T-helper 1 cell (primary cell): ENCODE measurements at regions not wholly inside any gene's neighbourhood (a gene's known extent, or its start where the extent isn't known, plus 50 kb on each side); places are given as distances from the start of the nearest gene placed in this dataset.

Experiments
- DNase-seq, 5 donors: peaks; one replicate each; pipeline ENCODE4 v3.0.0-alpha.2; 2012 to 2020

- DNase-seq: no peak
These were observed 475.2 kb upstream of the PPP2R3A start for GRCh38 chr3:135490219-135490915.

GRCh38 chr3:135491491-135492205 is 473.9 kb upstream of the PPP2R3A start:
- DNase-seq: no peak

DNA sequence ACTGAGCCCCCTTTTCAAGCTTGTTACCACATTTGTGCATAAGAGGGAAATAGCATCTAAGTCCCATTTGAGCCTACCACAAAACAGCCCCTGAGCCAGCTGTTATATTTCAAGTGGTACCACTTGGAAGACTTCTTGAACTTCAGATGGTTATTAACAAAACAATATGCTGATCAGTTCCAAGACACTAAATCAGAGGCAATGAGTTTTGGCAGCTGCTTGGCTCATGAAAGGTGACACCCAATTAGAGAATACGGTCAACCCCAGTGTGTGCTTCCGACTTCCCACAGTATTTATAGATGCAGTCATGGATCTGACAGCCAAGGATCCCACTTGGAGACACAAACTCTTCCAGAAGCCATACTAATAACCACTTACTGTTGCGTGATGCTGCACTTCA is 469.6 kb upstream of the PPP2R3A start:
- no peak for DNase-seq

DNA sequence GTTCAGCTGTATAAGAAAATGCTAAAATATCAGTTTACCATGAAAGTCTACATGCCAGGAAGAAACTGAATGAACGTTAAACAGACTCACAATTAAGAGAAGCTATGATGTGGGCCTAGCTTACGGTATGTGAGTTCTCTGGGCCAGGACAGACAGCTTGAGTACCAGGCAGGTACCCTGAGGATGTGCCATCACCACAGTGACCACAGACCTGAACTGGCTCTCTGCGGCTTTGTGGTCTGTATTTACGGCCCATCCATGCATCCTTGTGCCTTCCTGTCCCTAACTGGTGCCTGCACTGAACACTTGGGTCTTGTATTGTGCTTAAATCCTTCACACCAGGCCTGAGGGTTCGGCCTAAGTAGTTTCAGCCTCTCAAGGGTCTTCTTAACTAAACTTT is 467.5 kb upstream of the PPP2R3A start:
- no peak for DNase-seq

DNA sequence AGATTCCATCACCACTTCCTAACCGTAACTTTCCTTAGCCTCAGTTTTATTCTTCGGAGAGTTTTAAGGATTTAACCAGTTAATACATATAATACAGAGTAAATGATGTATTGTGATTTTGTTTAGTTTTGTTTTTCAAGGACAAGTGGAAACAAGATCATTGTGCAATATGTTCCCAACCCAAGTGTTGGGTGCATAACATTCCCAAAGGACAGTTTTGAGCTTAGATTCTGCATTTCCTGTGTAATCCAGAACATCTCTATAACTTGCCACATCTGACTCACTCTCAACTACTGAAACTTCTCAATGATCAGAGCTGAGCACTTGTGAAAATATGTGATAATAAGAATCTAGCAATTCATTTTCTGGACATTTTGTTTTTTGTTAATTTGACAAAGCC is 466.1 kb upstream of the PPP2R3A start:
- no peak for DNase-seq

- no peak for DNase-seq
These were observed 465.5 kb upstream of the PPP2R3A start for GRCh38 chr3:135500034-135500433.

DNA sequence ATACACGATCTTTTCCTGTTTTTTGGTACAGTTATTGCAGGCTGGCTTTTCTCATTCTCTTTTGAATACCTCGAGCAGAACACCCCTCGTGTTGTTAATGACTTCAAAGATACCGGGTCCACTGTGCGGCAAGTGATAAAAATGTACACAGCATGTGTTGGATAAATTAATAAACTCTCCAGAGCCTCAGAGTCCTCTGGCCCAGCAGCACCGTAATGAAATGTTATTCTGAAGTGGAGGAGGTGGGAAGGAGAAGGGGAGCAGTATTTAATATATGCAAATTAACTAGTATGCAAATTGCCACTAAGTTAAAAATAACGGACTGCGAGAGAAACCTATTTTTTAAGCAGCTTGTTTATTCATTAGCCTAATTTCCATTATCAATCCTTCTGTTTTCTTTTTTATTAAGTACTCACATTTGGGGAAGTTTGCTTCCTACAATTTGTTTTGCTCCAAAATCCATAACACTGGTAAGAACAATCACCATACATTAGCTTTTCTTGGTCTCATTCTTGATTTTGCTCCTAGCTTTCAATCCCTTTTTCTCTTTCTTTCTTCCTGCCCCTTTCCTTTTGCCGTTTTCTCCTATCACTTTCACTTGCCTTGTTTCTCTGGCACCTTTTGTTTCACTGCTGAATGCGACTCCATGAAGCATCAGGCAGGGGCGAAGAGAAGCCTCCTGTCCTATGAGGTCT is 462.3 kb upstream of the PPP2R3A start:
- no peak for DNase-seq

DNA sequence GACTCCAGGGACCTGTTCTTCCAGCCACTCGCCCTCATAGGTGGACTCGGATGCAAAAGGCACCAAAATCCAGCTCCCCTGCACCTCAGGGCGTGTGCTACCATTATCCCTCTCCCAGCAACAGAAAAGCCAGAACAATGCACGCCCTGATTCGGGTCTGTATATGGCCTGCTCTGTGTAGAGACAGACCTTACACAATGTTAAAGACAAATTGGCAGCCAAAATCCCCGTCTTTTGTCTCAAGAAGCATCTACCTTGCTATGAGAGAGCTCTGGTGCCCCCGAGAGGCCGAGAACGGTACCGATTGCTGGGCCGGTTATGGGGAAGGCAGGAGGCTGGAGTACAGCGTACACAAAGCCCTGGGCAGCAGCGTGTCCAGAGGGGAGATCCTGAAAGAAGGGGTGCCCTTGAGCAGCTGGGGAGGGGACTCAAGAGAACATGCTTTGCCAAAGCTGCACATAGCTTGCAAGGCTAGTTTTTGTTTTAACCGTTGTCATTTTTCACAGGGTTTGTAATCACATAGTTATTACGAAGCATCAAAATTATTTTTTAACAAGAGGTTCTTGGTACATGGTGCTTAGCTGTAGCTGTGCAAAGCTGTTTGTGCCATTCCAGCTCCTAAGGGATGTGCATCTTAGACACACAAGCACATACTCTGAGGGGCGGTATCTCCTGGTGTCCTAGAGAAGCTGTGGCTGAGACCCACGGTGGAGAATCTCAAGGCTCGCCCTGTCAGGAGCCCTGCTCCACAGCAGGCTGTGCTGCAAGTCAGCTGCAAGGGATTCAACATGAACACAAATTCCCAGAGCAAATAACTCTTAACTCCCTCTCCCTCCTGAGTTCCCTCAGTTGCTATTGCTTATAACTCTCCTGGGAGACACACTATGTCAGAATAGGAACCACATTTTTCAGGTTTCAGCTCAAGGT is 461.5 kb upstream of the PPP2R3A start:
- DNase-seq: peak in 1 of 5 donors; percentile 10

- DNase-seq: peak in 1 of 5 donors; percentile 7
These were observed 452.1 kb upstream of the PPP2R3A start for GRCh38 chr3:135513106-135514059.

DNA sequence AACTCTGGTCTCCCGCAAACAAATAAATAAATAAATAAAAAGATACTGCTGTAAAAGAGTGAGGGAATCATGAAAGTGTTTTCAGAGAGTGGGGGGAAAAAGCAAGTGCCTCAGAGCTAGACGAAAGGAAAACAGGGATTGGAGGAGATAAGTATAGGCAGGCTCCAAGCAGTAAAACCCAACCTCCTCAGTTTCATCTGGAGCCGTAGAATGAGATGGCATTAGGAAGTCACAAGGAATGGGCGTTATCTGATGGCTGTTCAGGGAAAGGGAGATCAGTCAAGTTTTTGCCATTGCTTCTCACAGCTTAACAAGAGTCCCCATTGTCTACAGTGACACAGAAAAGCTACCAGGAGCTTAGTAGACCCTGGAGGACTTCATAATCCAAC is 451.5 kb upstream of the PPP2R3A start:
- no peak for DNase-seq

- DNase-seq: no peak
These were observed 449.4 kb upstream of the PPP2R3A start for GRCh38 chr3:135516143-135516542.

- no peak for DNase-seq
These were observed 437.0 kb upstream of the PPP2R3A start for GRCh38 chr3:135528413-135529015.

GRCh38 chr3:135532021-135532420 is 433.5 kb upstream of the PPP2R3A start:
- DNase-seq: no peak

GRCh38 chr3:135538123-135538522 is 427.4 kb upstream of the PPP2R3A start:
- DNase-seq: no peak

- DNase-seq: no peak
These were observed 426.2 kb upstream of the PPP2R3A start for GRCh38 chr3:135539351-135539750.

GRCh38 chr3:135539854-135540253 is 425.7 kb upstream of the PPP2R3A start:
- DNase-seq: no peak

DNA sequence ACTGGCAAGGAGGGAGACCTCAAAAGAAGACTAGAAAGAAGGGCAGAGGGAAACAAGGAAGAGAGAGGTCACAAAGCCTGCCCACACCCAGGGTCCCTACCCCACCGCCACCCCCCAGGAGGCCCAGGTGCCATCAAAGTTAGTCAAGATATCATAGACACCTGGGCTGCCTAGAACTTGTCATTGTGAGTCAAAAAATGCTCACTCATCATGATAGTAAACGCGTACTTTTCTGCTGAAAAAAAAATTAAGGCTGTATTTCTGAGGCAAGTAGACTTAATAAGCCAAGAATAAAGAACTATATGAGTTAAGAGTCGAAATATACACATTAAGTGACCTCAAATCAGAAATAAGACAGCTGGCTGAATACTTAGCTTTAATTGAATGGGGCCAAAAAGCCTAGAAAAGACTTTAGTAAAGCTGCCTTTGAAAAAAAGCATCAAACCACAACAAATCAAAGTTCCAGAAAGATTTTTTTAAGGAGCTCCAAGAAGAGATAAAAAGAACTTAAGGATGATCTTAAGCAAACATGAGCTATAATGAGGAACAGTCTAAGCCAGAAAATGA is 415.5 kb upstream of the PPP2R3A start:
- no peak for DNase-seq

DNA sequence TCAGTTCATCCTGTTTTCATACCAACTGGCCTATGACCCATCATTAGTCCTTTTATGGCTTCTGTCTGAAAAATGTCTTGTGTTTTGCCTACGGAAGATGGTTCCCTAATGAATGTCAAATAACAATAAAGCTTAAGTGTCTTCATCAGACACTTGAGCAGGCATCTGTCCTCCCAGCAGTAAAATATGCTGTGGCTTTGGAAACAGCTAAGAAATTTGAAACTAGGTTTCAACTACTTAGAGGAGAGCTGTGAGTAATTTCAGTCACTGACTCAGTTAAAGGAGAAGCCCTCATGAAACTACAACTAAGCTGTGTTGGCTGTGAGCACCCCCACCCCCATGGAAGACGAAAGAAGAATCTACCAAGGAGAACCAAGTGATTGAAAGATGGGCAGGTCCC is 409.4 kb upstream of the PPP2R3A start:
- DNase-seq: no peak

GRCh38 chr3:135558150-135558783 is 407.3 kb upstream of the PPP2R3A start:
- no peak for DNase-seq

- no peak for DNase-seq
These were observed 406.6 kb upstream of the PPP2R3A start for GRCh38 chr3:135558906-135559305.
